HG03139 (cell line): ENCODE measurements at regions not wholly inside any gene's neighbourhood (a gene's known extent, or its start where the extent isn't known, plus 50 kb on each side); places are given as distances from the start of the nearest gene placed in this dataset.
"Not testable (repeated sequence)": the region's sequence is repeated elsewhere in the genome, so short reads cannot be mapped to it uniquely, and the experiment has no call there.

Source experiments
- ATAC-seq: cut with Tn5 transposase; IDR thresholded peaks from one replicate; pipeline ENCODE4 v1.9.1; 2021; ENCODE audit not compliant: unreplicated experiment

- ATAC-seq: no peak
Observed at GRCh38 chr18:21928925-21929324, 188.3 kb downstream of the MIB1 start.

- ATAC-seq: no peak
Observed at GRCh38 chr18:21930177-21930576, 189.6 kb downstream of the MIB1 start.

- no peak for ATAC-seq
Observed at GRCh38 chr18:21933931-21934765, 193.6 kb downstream of the MIB1 start.

DNA sequence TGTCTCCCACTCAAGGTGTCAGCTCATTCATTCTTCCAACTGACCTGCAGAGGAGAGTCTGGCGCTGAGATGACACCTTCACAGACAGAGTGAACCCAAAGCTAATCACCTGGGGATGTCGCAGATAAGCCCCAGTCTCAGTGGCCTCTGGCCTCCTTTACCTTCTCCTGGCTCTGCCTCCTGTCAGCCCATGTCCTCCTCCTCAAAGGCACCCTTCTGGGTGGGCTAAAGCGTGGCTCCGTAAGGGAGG is 194.1 kb downstream of the MIB1 start:
- ATAC-seq: no peak

GRCh38 chr18:21943456-21943855 is 202.9 kb downstream of the MIB1 start:
- ATAC-seq: no peak

DNA sequence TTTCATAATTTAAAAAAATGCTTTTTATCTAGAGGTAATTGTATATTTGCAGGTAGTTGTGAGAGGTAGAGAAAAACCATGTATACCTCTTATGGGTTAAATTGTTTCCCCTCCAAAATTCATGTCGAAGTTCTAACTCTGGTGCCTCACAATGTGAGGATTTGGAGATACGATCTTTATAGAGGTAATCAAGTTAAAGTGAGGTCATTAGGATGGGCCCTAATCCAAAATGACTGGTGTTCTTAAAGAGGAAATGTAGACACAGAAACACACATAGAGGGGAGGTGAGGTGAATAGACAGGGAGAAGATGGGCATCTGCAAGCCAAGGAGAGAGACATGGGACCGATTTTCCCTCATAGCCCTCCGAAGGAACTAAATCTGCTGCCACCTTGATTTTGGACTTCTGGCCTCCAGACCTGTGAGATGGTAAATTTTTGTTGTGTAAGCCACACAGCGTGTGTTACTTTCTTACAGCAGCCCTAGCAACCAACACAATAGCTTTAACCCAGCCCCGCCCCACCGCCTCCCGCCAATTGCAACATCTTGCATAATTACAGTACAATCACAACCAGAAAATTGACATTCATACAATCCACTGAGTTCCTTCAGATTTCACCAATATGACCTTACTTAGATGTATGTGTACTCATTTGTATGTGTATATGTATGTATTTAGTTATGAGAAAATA is 208.9 kb downstream of the MIB1 start:
- ATAC-seq: no peak

- ATAC-seq: peak; percentile 97
Observed at GRCh38 chr18:21955757-21956652, 213.4 kb upstream of the GATA6 start.

DNA sequence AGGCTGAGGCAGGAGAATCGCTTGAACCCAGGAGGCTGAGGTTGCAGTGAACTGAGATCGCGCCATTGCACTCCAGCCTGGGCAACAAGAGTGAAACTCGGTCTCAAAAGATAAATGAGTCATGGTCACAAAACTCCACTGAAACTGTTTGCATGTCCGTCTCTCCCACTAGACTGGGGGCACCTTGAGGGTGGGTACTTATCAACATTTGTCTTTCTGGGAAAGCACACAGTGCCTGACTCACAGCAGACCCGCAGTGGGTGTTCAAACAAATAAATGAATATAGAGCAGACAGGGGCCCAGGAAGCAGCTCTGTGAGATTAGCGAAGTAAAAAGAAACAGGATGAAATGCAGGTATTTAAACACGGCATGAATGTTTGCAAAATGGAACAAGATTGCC is 211.1 kb upstream of the GATA6 start:
- no peak for ATAC-seq

DNA sequence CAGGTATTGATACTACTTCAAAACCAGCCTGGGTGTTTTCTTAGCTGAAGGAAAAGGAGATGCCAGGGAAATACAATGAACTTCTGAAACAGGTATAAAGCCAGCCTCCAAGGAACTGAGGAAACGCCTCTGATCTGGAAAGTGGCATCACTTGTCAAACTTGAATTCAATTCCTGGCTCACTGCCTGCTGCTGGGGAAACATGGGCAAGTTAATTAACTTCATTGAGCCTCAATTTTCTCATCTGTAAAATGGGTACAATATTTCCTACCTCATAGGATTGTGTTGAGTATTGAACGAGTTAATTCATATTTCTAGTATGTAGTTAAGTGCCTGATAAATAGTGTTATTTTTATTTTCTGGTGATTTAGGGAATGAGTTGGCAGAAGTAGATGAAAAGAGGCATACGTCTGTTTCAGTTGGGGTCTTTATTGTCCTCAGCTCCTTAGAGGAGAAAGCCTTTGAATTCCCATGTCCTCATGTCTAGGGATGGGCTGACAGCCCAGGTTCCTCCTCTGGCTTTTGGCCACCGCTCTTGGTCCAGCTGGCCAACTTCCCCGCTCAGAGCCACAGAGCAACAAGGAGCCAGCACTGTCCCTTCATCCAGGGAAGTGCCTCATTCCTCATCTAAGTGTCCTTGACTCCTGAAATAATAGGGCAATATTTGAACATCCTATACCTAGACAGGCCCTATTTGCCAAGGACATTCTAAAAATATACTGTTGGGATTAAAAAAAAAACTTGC is 210.5 kb upstream of the GATA6 start:
- no peak for ATAC-seq

GRCh38 chr18:21960189-21960588 is 209.2 kb upstream of the GATA6 start:
- no peak for ATAC-seq

- no peak for ATAC-seq
Observed at GRCh38 chr18:21963336-21963735, 206.1 kb upstream of the GATA6 start.

DNA sequence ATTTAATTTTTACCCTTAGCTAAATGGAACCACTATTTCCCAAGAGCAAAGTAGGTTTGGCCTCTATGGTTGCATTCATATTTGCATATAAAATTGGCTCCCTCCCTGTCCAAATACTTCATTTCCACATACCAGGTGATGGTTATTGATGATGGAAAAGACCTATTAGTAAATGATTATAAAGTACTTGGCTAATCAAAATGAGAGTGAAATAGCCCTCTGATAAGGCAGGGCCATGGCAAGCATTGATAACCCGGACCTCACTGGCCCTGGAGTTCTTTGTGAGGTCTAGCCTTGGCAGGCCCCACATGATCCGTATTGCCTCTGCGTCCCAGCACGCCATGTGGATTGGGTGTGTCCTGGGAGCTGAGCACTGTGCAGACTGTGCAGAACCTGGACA is 201.1 kb upstream of the GATA6 start:
- ATAC-seq: no peak

DNA sequence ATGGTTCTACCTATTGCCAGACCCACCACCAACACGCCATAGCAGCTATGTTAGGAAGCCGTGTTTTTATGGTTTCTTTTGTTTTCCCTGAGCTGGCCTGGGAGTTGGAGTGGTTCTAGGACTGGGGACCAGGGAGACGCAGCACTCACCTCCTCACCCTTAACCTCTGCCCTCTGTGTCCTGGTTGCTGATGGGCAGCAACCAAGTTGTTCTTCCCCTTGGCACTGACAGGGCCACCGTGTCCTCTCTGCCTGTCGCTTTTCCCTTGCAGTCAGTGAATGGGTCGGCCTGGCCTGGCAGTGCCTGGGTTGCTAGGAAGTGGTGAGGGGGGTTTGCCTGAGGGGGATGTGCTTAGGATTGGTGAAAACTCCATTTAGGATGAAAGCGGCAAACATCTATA is 197.1 kb upstream of the GATA6 start:
- no peak for ATAC-seq

GRCh38 chr18:21975954-21976353 is 193.4 kb upstream of the GATA6 start:
- not testable (repeated sequence) for ATAC-seq

- no peak for ATAC-seq
Observed at GRCh38 chr18:21978546-21979170, 190.7 kb upstream of the GATA6 start.

DNA sequence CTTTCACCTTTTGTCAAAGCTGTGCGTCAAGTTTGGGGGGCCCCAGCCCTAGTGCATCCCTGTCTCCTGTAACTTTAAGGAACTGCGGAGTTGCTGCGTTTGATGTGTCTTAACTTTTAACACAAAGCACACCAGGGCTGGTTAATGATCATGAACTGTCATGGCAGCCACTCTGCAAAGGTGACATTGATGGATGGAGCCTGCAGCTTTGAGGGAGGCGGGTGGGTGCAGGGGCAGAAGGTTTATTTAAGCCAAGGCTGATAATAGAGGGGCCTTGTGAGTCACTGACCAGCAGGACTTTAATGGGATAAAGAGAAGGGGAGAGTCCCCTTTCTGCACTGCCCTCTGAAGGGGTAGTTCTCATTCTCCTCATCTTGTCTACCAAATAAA is 190.2 kb upstream of the GATA6 start:
- no peak for ATAC-seq

- ATAC-seq: no peak
Observed at GRCh38 chr18:21979759-21980158, 189.6 kb upstream of the GATA6 start.

DNA sequence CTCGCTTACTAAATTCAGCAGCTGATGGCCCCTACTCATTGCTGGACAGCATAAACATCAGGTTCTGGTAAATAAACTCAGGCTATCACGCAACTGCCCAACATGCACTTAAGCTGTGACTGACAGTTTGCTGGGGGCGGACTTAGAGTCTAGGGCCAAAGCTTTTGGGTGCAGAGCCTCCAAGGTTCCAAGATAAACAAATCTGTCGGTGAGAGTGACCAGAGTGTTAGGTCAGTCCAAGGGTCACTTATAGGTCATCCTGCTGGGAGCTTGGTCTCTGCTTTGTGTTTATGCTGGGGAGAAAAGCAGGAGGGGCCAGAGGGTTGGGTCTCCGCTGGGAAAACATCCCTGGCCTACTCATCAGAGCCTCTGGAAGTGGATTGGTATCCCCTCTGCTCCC is 188.6 kb upstream of the GATA6 start:
- ATAC-seq: no peak

- not testable (repeated sequence) for ATAC-seq
Observed at GRCh38 chr18:21981489-21981888, 187.9 kb upstream of the GATA6 start.

DNA sequence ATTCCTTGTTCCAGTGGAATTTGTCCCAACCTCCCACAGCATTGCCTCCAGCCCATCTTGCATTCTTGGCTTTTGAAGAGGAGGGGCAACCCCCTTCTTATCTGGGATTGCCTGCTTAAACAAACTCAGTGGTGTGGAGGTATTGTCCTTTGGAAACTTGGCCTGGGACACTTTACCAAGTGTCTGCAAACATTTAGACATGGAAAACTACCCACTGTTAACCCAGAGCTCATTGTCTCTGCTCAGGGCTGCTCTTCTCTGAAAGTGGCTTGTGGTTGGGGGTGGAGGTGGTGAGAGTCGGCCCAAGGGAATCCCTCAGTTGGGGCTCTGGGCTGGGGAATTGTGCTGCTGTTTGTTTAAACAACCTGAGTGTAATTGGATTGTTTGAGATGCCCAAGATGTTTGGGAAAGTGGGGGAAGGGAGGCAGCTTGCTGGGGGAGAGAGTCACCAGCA is 178.3 kb upstream of the GATA6 start:
- no peak for ATAC-seq

GRCh38 chr18:21991886-21992285 is 177.5 kb upstream of the GATA6 start:
- no peak for ATAC-seq
